SK-N-SH treated with all-trans-retinoic acid at 6 μM for 48 hours (cell line): ENCODE measurements at regions not wholly inside any gene's neighbourhood (a gene's known extent, or its start where the extent isn't known, plus 50 kb on each side); places are given as distances from the start of the nearest gene placed in this dataset.

ENCODE experiments used
- ATAC-seq: fragments of 200-7000 bp; cut with Tn5 transposase; 3 replicates; pipeline ENCODE4 v1.9.1; 2020; ENCODE audit warnings: mild to moderate bottlenecking, moderate library complexity
- BACH2 ChIP-seq: fragments of 250-450 bp; sonication (Bioruptor Pico); IDR thresholded peaks from 2 replicates; pipeline ENCODE4 v1.9.0; 2021; ENCODE audit warnings: mild to moderate bottlenecking, borderline replicate concordance
- CSDC2 ChIP-seq: fragments of 250-450 bp; sonication (Bioruptor Pico); IDR thresholded peaks from 2 replicates; pipeline ENCODE4 v1.5.0; 2020; ENCODE audit warnings: mild to moderate bottlenecking, moderate library complexity
- CSRNP3 ChIP-seq: fragments of 250-450 bp; sonication (Bioruptor Pico); IDR thresholded peaks from 2 replicates; pipeline ENCODE4 v1.5.1; 2021; ENCODE audit warnings: mild to moderate bottlenecking, moderate library complexity
- ESRRG ChIP-seq: fragments of 250-450 bp; sonication (Bioruptor Pico); IDR thresholded peaks from 2 replicates; pipeline ENCODE4 v1.6.1; 2021; ENCODE audit warnings: mild to moderate bottlenecking
- ISL1 ChIP-seq: fragments of 250-450 bp; sonication (Bioruptor Pico); IDR thresholded peaks from 2 replicates; pipeline ENCODE4 v2.1.2; 2022; ENCODE audit warnings: mild to moderate bottlenecking, moderate library complexity
- OSR1 ChIP-seq: fragments of 250-450 bp; sonication (Bioruptor Pico); IDR thresholded peaks from 2 replicates; pipeline ENCODE4 v1.8.0; 2022; ENCODE audit warnings: moderate library complexity, mild to moderate bottlenecking, inconsistent platforms
- PATZ1 ChIP-seq: fragments of 250-450 bp; sonication (Bioruptor Pico); IDR thresholded peaks from 2 replicates; pipeline ENCODE4 v1.8.0; 2020; ENCODE audit warnings: mild to moderate bottlenecking, moderate library complexity, borderline replicate concordance
- POU6F1 ChIP-seq: fragments of 250-450 bp; sonication (Bioruptor Pico); IDR thresholded peaks from 2 replicates; pipeline ENCODE4 v1.8.0; 2021; ENCODE audit warnings: low read depth, mild to moderate bottlenecking, moderate library complexity, borderline replicate concordance
- PPARA ChIP-seq: fragments of 250-450 bp; sonication (Bioruptor Pico); IDR thresholded peaks from 2 replicates; pipeline ENCODE4 v1.5.0; 2020; ENCODE audit warnings: mild to moderate bottlenecking, borderline replicate concordance
- RARB ChIP-seq: fragments of 250-450 bp; sonication (Bioruptor Pico); IDR thresholded peaks from 2 replicates; pipeline ENCODE4 v1.8.0; 2021; ENCODE audit warnings: mild to moderate bottlenecking, moderate library complexity
- SNAI2 ChIP-seq: fragments of 250-450 bp; sonication (Bioruptor Pico); IDR thresholded peaks from 2 replicates; pipeline ENCODE4 v1.5.0; 2020; ENCODE audit warnings: mild to moderate bottlenecking, moderate library complexity
- ZC3H10 ChIP-seq: fragments of 250-450 bp; sonication (Bioruptor Pico); IDR thresholded peaks from 2 replicates; pipeline ENCODE4 v1.5.1; 2021; ENCODE audit warnings: mild to moderate bottlenecking, moderate library complexity
- ZFP3 ChIP-seq: fragments of 250-450 bp; sonication (Bioruptor Pico); IDR thresholded peaks from 2 replicates; pipeline ENCODE4 v1.5.0; 2020; ENCODE audit warnings: mild to moderate bottlenecking, moderate library complexity
- ZFP30 ChIP-seq: fragments of 450-650 bp; formaldehyde crosslinking; IDR thresholded peaks from 2 replicates; pipeline ENCODE4 v1.5.0; 2022; ENCODE audit warnings: mild to moderate bottlenecking, moderate library complexity
- ZNF565 ChIP-seq: fragments of 450-650 bp; formaldehyde crosslinking; conservative IDR thresholded peaks from 2 replicates; pipeline ENCODE4 v1.5.0; 2020; ENCODE audit warnings: low read depth, mild to moderate bottlenecking, moderate library complexity
- ZNF70 ChIP-seq: fragments of 450-650 bp; formaldehyde crosslinking; IDR thresholded peaks from 2 replicates; pipeline ENCODE4 v1.5.0; 2020; ENCODE audit warnings: mild to moderate bottlenecking, moderate library complexity
- ZNF8 ChIP-seq: fragments of 450-650 bp; formaldehyde crosslinking; IDR thresholded peaks from 2 replicates; pipeline ENCODE4 v1.5.0; 2020; ENCODE audit warnings: mild to moderate bottlenecking, moderate library complexity
- TF ChIP-seq, protein P1 (sequence below): fragments of 250-450 bp; sonication (Bioruptor Pico); IDR thresholded peaks from 2 replicates; pipeline ENCODE4 v1.5.0; 2020; ENCODE audit warnings: mild to moderate bottlenecking, moderate library complexity

- ATAC-seq = no peak
- TF ChIP-seq ZC3H10 (CRISPR knock-in tag) (no peak), ZNF565 (CRISPR knock-in tag) (no peak), ISL1 (CRISPR knock-in tag) (no peak), ZFP30 (CRISPR knock-in tag) (no peak), POU6F1 (CRISPR knock-in tag) (no peak), CSDC2 (CRISPR knock-in tag) (no peak), PATZ1 (CRISPR knock-in tag) (no peak), ZNF70 (no peak), ZNF8 (CRISPR knock-in tag) (no peak), CSRNP3 (CRISPR knock-in tag) (no peak), PPARA (no peak), BACH2 (CRISPR knock-in tag) (no peak)
- TF ChIP-seq, protein P1, sequence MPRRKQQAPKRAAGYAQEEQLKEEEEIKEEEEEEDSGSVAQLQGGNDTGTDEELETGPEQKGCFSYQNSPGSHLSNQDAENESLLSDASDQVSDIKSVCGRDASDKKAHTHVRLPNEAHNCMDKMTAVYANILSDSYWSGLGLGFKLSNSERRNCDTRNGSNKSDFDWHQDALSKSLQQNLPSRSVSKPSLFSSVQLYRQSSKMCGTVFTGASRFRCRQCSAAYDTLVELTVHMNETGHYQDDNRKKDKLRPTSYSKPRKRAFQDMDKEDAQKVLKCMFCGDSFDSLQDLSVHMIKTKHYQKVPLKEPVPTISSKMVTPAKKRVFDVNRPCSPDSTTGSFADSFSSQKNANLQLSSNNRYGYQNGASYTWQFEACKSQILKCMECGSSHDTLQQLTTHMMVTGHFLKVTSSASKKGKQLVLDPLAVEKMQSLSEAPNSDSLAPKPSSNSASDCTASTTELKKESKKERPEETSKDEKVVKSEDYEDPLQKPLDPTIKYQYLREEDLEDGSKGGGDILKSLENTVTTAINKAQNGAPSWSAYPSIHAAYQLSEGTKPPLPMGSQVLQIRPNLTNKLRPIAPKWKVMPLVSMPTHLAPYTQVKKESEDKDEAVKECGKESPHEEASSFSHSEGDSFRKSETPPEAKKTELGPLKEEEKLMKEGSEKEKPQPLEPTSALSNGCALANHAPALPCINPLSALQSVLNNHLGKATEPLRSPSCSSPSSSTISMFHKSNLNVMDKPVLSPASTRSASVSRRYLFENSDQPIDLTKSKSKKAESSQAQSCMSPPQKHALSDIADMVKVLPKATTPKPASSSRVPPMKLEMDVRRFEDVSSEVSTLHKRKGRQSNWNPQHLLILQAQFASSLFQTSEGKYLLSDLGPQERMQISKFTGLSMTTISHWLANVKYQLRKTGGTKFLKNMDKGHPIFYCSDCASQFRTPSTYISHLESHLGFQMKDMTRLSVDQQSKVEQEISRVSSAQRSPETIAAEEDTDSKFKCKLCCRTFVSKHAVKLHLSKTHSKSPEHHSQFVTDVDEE = no peak
These were observed 86.4 kb downstream of the NENF start for GRCh38 chr1:212519131-212519530.

- no peak for ATAC-seq
- TF ChIP-seq RARB (no peak), ISL1 (CRISPR knock-in tag) (no peak), ZFP30 (CRISPR knock-in tag) (no peak), PPARA (no peak), ZNF70 (no peak), CSRNP3 (CRISPR knock-in tag) (no peak), ZNF565 (CRISPR knock-in tag) (no peak)
- TF ChIP-seq, protein P1 = no peak
- TF ChIP-seq, all 23 proteins: peak for 0
These were observed 87.6 kb downstream of the NENF start for GRCh38 chr1:212520299-212520698.

DNA sequence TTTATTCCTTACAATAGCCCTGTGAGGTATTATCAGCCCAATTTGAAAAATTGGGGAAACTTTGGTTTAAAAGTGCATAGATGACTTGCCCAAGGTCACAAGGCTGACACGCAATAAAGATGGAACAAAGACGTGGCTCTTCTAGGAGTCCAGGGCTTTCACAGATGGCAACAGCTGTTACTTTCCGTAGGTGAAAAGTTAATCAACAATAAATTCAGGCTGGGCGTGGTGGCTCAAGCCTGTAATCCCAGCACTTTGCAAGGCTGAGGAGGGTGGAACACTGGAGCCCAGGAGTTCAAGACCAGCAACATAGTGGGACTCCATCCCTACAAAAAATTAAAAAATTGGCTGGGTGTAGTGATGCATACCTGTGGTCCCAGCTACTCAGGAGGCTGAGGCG is 87.8 kb upstream of the ATF3 start:
- no peak for ATAC-seq
- TF ChIP-seq POU6F1 (CRISPR knock-in tag) (no peak), CSDC2 (CRISPR knock-in tag) (no peak), ZNF70 (no peak), ZFP30 (CRISPR knock-in tag) (no peak), ZFP3 (CRISPR knock-in tag) (no peak), OSR1 (CRISPR knock-in tag) (no peak), ESRRG (no peak), ISL1 (CRISPR knock-in tag) (no peak), SNAI2 (CRISPR knock-in tag) (no peak)
- TF ChIP-seq, protein P1 = no peak
